ENCODE measurements at regions not wholly inside any gene's neighbourhood (a gene's known extent, or its start where the extent isn't known, plus 50 kb on each side); places are given as distances from the start of the nearest gene placed in this dataset.

DNA sequence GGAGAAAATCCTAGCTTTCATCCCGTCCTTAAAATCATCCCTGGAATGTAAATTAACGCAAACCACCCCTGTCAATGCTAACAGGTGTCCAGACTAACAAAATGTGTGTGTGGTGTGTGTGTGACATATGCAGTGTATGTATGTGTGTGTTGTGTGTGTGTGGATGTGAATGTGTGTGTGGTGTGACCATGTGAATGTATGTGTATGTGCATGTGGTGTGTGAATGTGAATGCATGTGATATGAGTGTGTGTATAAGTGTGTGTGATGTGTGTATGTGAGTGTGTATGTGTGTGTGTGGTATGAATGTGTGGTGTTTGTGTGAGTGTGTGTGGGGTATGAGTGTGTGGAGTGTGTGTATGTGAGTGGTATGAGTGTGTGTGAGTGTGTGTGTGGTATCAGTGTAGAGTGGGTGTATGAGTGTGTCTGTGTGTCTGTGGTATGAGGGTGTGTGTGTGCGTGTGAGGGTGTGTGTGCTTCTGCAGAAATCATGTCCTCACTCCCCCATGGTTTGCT lies 190.8 kb downstream of the TEX29 start:
- CTCF ChIA-PET = no interaction called here
- Histone ChIP-seq H3K9me2 (no peaks in the 10 kb centered on the region), H3K36me3 (replicated peaks in 1 of 2; ENCODE audit: control insufficient read depth in 1 of 2, insufficient read depth in 2 of 2, low read length in 1 of 2) (no peaks in the 10 kb centered on the region), H3K79me2 (ENCODE audit: insufficient read depth) (no peaks in the 10 kb centered on the region), H3F3A (replicated peaks; ENCODE audit: insufficient read depth) (no peaks in the 10 kb centered on the region), H2AFZ (ENCODE audit: low read depth) (no peak overlapping the region), H3K9me3 (no peaks in the 10 kb centered on the region), H3K4me2 (no peak overlapping the region), H3K27me3 (ENCODE audit: insufficient read depth) (peaks cover 25% of the 10 kb centered on the region), H3K4me3 (ENCODE audit: low read depth in 2 of 2, low read length in 1 of 2) (no peak overlapping the region), H3K4me1 (ENCODE audit: control insufficient read depth in 1 of 2, insufficient read depth in 2 of 2, low read depth in 1 of 2, low read length in 1 of 2) (no peaks in the 10 kb centered on the region), H3K9ac (no peak overlapping the region), H4K20me1 (ENCODE audit: insufficient read depth) (no peaks in the 10 kb centered on the region), H3K27ac (ENCODE audit: low read depth in 2 of 2, low read length in 1 of 2) (no peak overlapping the region)
- TF ChIP-seq RFX5 (IDR thresholded peaks at IDR 0.05; ENCODE audit: low read length) (no peak), SMC3 (IDR thresholded peaks at IDR 0.05; ENCODE audit: low read depth, low read length) (no peak), FOSL2 (IDR thresholded peaks at IDR 0.05; ENCODE audit: borderline replicate concordance, low read depth) (no peak), FOXM1 (IDR thresholded peaks at IDR 0.05; ENCODE audit: low read depth) (no peak), NFIC (IDR thresholded peaks at IDR 0.05; ENCODE audit: borderline replicate concordance) (no peak), MXI1 (IDR thresholded peaks at IDR 0.05; ENCODE audit: low read depth, low read length) (no peak), TCF12 (IDR thresholded peaks at IDR 0.05) (no peak), SIN3A (IDR thresholded peaks at IDR 0.05; ENCODE audit: borderline replicate concordance, low read depth, low read length) (no peak), GABPA (IDR thresholded peaks at IDR 0.05; ENCODE audit: low read depth) (no peak), EP300 (IDR thresholded peaks at IDR 0.05; ENCODE audit: borderline replicate concordance in 1 of 2, low read depth in 1 of 2, low read length in 1 of 2) (no peak), JUND (IDR thresholded peaks at IDR 0.05) (no peak), ELF1 (IDR thresholded peaks at IDR 0.05) (no peak), GATA2 (CRISPR knock-in tag; IDR thresholded peaks at IDR 0.05) (no peak), FOXJ3 (CRISPR knock-in tag; IDR thresholded peaks at IDR 0.05) (no peak)
- TF ChIP-seq, protein P1, sequence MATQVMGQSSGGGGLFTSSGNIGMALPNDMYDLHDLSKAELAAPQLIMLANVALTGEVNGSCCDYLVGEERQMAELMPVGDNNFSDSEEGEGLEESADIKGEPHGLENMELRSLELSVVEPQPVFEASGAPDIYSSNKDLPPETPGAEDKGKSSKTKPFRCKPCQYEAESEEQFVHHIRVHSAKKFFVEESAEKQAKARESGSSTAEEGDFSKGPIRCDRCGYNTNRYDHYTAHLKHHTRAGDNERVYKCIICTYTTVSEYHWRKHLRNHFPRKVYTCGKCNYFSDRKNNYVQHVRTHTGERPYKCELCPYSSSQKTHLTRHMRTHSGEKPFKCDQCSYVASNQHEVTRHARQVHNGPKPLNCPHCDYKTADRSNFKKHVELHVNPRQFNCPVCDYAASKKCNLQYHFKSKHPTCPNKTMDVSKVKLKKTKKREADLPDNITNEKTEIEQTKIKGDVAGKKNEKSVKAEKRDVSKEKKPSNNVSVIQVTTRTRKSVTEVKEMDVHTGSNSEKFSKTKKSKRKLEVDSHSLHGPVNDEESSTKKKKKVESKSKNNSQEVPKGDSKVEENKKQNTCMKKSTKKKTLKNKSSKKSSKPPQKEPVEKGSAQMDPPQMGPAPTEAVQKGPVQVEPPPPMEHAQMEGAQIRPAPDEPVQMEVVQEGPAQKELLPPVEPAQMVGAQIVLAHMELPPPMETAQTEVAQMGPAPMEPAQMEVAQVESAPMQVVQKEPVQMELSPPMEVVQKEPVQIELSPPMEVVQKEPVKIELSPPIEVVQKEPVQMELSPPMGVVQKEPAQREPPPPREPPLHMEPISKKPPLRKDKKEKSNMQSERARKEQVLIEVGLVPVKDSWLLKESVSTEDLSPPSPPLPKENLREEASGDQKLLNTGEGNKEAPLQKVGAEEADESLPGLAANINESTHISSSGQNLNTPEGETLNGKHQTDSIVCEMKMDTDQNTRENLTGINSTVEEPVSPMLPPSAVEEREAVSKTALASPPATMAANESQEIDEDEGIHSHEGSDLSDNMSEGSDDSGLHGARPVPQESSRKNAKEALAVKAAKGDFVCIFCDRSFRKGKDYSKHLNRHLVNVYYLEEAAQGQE (IDR thresholded peaks at IDR 0.05; ENCODE audit: low read depth, low read length) = no peak
- WGBS (ENCODE audit: low lambda C conversion rate) = 14% methylated on average over 3 of the region's 3 CpGs
- POLR2A ChIA-PET = no interaction called here
- DNase-seq = no peak

DNA sequence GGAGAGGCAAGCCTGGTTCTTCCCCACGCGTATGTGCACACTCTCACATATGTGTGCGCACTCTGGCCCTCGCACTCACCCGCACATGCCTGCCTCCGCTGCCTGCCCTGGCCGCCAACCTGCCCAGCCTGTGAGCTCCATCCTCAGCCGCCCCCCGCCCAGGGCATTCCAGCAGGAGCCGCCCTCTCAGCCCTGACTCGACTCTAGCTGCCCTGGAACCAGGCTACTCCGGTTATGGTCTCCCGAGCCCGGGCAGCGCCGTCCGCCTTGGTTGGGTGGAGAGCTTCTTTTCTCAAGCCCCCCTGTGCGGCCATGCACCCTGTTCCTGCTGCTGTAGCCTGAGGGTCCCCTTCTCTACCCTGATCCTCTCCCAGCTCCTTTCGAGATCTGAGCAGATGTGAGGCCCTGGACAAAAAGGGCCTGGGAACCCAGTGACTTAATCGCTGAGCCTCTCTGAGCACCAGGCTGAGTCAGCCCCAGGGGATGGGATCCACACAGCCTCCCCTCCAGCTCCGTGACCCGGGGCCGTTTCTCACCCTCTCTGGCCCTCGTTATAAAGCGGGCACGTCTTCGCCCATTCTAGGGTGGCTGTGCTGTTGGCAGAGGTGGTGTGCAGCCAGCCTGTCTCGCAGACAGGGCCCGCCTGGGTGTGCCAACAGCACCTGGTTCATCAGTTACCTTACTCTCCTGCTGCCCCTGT lies 191.5 kb downstream of the TEX29 start:
- 6% methylated on average over 9 of the region's 29 CpGs for WGBS (ENCODE audit: low lambda C conversion rate)
- no peak for DNase-seq
- Histone ChIP-seq H3K79me2 (ENCODE audit: insufficient read depth) (no peaks in the 10 kb centered on the region), H2AFZ (ENCODE audit: low read depth) (no peak overlapping the region), H4K20me1 (ENCODE audit: insufficient read depth) (no peaks in the 10 kb centered on the region), H3K4me1 (ENCODE audit: control insufficient read depth in 1 of 2, insufficient read depth in 2 of 2, low read depth in 1 of 2, low read length in 1 of 2) (no peaks in the 10 kb centered on the region), H3K9me2 (no peaks in the 10 kb centered on the region), H3K4me3 (ENCODE audit: low read depth in 2 of 2, low read length in 1 of 2) (no peak overlapping the region), H3K9me3 (no peaks in the 10 kb centered on the region), H3F3A (replicated peaks; ENCODE audit: insufficient read depth) (no peaks in the 10 kb centered on the region), H3K27me3 (ENCODE audit: insufficient read depth) (peaks cover 25% of the 10 kb centered on the region), H3K36me3 (replicated peaks in 1 of 2; ENCODE audit: control insufficient read depth in 1 of 2, insufficient read depth in 2 of 2, low read length in 1 of 2) (no peaks in the 10 kb centered on the region), H3K4me2 (no peak overlapping the region), H3K27ac (ENCODE audit: low read depth in 2 of 2, low read length in 1 of 2) (no peak overlapping the region), H3K9ac (no peak overlapping the region)
- CTCF ChIA-PET = no interaction called here
- POLR2A ChIA-PET = no interaction called here
- TF ChIP-seq TEAD4 (IDR thresholded peaks at IDR 0.05; ENCODE audit: borderline replicate concordance, insufficient read depth) (no peak), FOSL2 (IDR thresholded peaks at IDR 0.05; ENCODE audit: borderline replicate concordance, low read depth) (no peak), YY1 (IDR thresholded peaks at IDR 0.05; ENCODE audit: low read depth) (no peak), JUND (IDR thresholded peaks at IDR 0.05) (no peak), FOXJ3 (CRISPR knock-in tag; IDR thresholded peaks at IDR 0.05) (no peak), RAD21 (IDR thresholded peaks at IDR 0.05; ENCODE audit: low read length) (no peak), TCF12 (IDR thresholded peaks at IDR 0.05) (no peak), CHD2 (IDR thresholded peaks at IDR 0.05; ENCODE audit: low read length, partially characterized antibody) (no peak)
- TF ChIP-seq, protein P2, sequence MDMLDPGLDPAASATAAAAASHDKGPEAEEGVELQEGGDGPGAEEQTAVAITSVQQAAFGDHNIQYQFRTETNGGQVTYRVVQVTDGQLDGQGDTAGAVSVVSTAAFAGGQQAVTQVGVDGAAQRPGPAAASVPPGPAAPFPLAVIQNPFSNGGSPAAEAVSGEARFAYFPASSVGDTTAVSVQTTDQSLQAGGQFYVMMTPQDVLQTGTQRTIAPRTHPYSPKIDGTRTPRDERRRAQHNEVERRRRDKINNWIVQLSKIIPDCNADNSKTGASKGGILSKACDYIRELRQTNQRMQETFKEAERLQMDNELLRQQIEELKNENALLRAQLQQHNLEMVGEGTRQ (IDR thresholded peaks at IDR 0.05; ENCODE audit: borderline replicate concordance, low read depth, low read length) = no peak

Data from SK-N-SH (cell line).